ENCODE measurements at regions not wholly inside any gene's neighbourhood (a gene's known extent, or its start where the extent isn't known, plus 50 kb on each side); places are given as distances from the start of the nearest gene placed in this dataset.

DNA sequence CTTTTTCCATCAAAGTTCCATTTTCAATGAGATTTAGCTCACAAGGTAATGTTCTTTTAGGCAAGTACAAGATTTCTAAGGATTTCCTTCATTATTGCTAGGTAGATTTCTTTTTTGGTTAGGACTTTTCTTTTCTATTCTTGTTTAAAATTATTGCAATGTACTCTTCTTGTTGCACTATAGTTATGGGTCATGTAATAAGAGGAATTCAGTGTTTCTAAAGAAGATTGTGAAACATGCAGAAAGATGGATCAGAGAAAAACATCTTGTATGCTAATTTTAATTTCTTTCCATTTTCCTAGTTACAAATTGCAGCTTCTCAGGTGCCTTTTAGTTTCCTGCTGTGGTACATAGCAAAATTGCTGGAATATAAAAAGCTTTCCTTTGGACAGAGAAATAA lies 56.1 kb downstream of the BTG1 start:
- no peak for DNase-seq (ENCODE audit: low spot score)

DNA sequence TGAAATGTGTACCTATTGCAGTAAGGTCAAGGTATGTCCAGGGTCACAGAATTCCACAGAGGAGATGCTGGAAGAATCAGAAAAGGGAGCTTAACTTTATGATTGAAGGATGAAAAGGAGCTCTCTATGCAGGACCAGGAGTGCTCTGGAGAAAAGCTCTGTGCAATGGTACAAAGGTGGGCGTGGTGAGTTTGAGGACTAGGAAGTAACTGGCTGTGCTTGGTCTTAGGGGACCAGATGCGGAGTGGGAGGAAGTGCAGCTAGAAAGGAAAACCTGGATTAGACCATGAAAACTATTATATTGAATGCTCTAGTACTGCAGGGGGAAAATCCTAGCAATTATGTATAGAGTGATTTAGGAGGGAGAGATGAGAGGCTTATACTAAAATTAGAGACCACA lies 56.8 kb downstream of the BTG1 start:
- no peak for DNase-seq (ENCODE audit: low spot score)

DNA sequence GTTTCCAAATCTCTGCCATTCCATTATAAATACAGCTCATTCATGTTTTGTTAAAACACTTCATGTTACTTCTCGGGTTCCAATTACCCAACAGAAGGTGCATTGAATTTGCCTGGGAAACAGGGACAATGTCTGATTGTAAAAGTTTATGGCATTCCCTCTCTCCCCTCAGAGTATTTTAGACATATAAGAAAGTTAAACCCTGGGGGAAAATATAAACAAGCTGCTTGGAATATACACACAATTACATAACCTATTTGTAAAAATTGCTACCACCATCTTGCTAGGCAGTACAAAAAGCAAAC lies 60.0 kb downstream of the BTG1 start:
- DNase-seq (ENCODE audit: low spot score): no peak

DNA sequence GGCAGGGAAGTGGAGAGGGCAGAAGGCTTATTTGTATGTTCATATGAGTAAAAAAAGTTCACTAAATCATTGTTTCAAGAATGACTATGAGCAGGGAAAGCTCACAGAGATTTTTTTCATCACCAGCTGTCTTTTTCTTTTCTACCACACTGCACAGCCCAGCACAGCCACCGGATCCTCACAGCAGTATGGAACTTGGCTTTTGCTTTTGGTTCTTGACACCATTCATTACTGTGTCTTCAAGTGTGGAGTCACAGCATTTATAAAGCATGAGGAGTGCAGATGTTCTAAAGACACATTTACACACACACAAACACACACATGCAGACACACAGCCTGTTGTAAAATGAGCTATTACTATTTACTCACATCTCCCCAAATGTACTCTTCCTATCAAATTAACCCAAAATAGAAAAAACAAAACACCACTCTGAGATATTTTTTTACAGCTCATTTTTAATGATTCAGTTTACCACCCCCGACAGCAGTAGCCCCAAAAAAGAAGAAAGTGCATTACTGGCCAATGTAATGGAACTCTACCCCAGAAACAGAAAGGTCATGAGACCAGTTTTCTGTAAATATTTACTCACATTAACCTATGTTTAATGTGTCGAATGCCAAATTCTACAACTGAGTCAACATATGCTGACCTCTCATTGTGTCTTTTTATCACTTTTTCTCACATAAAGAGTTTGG lies 60.5 kb downstream of the BTG1 start:
- no peak for DNase-seq (ENCODE audit: low spot score)

DNA sequence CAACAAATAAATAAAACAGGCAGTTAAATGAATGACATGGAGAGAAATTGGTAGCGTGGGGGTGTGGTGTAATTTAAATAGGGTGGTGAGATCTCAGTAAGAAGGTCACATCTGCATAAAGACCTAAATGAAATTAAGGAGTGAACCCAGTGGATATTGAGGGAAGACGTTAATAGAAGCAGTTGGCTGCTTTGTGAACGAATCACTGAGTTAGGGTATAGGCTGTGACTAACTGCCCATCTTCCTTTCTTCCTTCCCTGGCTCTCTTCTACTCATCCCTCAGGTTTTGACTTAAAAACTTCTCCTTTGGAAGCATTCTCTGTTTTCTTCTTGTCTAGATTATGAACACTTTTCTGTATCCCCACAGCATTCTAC lies 64.7 kb downstream of the BTG1 start:
- DNase-seq (ENCODE audit: low spot score): no peak

DNA sequence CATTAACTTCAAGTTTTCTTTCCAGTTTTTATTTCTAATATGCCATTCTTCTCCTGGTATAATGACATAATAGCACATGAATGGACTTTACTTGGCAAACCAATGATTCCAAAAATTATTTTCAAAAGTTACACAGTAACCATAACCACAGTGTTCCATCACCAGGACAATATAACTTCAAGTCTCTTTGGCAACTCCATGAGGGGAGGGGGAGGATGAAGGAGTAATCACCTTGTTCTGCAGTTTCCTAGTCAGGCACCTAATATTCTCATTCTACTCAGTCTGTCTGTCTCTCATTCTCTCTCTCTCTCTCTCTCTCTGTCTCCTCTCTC lies 66.6 kb downstream of the BTG1 start:
- no peak for DNase-seq (ENCODE audit: low spot score)

DNA sequence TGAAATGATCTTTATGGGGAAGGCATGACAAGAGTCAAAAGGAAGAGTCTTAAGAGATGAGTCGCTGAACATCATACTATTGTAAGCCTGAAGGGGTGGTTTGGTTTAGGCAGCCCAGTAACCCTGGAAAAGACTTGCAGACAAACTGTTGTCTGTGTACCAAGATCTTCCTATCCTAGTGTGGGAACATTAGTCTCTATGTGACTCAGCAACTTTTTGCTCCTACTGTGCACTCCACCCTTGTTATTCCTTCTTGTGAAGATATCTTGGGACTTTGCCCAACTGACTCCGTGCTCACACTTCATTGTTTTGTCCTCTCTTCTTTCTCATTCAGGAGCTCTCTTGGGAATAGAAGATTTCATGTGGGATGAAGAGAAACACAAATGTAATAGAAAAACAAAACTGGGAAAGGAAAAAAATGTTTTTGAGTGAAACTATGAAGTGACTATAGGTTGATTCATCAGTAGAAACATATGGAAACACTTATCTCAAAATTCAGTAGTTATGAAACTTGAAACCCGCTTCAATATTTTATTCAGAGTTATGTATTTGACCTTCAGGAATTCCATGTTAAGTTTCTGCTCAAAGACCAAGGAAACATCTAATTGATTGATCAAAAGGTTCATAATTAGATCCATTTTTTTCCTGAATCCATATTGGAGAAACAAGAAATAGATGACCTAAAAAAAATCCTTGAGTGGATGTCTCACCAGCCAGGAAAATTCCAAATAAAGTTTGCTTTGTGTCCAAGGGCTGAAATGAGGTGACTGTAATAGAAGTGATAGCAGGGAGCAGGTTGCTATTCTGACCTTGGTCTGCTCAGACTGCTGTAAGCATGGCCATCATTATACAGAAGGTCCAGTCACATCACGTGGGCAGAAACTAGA lies 67.2 kb downstream of the BTG1 start:
- no peak for DNase-seq (ENCODE audit: low spot score)

DNA sequence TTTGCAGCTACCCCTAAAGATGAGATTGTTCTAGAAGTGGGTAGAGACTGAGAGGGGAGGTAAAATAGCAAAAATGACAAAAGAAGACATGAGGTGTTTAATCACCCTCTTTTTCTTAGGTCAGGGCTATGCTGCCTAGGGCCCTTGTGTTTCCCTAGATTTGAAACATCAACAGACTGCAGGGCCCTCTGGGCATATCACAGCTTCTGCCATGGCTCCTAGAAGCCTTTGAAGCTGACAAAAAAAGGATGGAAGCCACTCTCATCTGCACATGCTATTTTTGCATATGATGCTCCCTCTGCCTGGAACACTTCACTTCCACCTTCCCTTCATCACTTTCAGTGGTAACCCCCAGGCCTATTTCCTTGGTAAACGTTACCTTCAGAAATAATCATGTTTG lies 68.1 kb downstream of the BTG1 start:
- DNase-seq (ENCODE audit: low spot score): no peak

DNA sequence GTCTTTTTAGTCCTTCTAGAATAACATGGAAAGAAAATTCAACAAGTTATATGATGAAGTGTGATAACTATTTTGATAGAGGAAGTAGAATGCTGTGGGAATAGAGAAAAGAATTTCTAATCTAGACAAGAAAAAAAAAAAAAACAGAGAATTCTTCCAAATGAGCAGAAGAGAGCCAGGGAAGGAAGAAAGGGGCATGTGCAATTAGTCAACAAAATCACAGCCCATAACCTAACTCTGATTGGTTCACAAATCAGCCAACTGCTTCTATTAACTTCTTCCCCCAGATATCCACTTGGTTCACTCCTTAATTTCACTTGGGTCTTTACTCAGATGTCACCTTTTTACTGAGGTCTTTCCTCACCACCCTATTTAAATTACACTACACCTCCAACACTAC lies 69.5 kb downstream of the BTG1 start:
- no peak for DNase-seq (ENCODE audit: low spot score)

DNA sequence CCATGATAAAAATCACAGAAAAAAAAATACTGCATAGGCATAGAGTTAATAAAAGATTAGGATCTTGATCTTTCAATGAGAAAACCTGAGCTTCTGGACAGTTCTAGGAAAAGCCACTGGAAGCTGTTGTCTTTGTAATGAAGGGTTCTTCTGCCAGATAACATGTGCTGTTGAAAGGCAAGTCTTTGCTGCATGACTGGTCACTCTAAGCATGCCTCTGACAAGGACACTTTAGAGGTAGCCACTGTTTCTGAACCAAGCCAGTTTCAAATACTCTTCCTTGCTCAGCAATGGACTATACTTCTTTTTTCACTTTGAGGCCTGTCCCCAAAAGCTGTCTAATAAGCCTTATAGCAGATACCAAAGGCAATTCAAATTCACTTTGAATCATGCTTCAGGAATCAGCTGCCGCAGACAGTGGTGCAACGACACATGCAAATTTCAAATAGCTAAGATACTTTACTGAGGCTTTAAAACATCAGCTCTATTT lies 70.2 kb downstream of the BTG1 start:
- no peak for DNase-seq (ENCODE audit: low spot score)

DNA sequence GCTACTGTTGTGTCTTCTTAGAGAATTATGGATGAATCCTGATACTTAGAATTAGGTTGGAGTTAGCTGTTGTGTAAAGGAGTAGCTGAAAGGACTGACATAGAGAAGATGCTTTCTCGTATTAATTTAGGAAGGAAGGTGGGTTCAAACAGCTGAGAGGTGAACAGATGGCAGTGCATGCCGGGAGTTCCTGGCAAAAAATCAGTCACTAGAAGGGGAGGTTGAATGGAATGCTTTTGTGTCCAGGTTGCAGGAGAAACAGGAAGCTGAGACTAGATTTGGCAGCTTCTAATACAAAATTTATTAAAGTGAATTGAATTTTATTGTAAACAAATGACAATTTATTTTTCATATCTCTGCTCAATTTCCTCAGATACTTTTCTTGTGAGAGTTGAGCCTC lies 70.8 kb downstream of the BTG1 start:
- DNase-seq (ENCODE audit: low spot score): no peak

DNA sequence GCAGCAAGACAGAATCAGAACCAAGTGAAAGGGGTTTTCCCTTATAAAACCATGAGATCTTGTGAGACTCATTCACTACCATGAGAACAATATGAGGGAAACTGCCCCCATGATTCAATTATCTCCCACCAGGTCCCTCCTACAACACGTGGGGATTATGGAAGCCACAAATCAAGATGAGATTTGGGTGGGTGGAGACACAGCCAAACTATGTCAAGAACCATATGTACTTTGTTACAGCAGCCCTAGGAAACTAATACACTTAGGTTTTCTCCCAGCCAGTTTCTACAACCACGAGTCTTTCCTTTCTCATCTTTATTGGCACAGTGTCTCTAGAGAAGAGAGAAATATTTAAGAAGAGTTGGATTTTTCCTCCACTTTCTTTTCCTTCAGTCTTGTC lies 72.6 kb downstream of the BTG1 start:
- DNase-seq (ENCODE audit: low spot score): no peak

DNA sequence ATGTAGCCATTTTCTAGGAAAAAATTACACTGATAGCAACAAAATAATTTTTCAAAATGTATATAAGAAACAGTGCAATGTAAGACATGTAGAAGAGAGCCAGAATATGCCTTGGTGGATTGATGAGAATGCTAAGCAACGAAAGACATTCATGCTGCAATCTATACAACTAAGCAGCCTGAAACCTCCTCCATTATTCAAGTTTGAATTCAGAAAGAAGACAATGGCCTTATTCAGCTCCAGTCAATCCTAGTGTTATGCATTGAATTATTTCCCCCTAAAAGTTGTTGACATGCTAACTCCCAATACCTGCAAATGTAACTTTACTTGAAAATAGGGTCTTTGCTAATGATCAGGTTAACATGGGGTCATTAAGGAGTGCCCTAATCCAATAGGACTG lies 73.5 kb downstream of the BTG1 start:
- no peak for DNase-seq (ENCODE audit: low spot score)

DNA sequence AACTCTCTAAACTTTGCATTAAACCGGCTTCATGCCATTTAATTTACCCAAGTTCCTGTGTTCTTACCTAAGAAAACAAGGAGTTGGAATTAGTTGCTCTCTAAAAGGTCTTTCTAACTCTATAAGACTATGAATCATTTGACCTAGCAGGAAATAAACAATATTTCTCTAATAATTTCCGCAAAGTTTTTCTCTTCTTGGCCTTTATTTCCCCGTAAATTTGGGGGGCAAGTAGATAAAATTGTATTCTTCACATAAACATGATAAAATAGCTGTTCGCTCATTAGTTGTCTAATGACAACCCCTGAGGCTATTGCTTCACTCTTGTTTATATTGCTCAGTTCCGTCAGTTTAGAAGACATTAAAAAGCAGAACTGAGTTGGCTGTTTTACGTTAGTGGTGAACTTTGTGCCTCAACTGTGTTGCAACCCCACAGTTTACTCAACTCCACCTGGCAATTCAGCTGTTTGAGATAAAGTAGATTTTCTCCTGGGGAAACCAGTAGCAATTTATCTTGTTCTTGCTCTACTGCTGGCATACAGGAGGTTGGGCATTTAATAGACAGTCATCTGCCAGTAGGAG lies 74.7 kb downstream of the BTG1 start:
- DNase-seq (ENCODE audit: low spot score): peak; percentile 61

DNA sequence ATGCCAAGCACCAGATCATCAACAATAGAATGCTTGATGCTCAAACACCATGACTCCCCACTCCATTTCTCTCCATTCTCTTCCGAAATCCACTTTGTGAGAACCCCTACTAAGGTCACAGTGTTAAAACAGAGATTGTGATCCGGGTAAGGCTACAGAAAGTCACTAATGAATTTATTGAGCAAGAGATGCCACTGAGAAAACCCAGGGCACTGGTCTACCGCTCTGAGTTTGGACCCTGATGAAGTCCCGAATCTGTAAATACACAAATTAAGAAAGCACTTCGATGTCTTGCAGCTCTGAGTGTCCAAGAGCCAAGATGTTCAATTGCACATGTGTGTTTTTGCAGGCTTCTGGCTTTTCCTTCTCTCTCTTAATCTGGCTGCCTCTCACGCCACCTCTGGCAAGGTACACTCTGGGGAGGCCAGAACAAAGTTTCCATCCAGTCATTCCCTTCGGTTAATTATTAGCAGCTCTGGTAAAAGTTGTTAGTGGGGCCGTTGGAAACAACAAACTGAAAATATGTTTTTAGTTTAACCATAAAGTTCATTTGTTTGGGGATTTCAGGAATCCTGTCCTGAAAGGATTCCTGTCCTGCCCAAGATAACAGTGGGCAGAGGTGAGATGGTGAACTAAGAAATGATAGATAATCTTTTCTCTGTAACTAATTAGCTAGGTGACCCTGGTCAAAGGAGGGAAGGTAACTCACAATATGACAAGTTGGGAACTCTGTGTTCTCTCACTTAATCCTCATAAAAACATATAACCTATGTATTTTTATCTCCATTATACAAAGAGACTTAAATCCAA lies 75.4 kb downstream of the BTG1 start:
- peak; percentile 43 for DNase-seq (ENCODE audit: low spot score)

DNA sequence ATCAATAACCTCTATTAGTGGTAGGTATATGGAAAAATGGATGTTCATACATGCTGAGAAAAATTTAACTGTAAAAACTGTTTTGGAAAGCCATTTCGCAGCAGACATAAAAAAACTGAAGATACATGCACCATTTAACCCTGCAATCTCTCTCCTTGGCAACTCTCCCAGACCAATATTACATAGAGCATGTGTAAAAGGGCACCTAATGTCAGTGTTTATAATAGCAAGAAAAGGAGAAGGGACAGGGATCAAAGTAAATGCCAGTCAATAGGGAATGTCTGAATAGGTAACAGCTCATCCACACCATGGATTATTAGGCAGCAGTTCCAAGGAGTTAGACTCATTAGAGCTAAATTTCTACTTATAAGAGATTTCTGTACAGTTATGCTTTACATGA lies 77.2 kb downstream of the BTG1 start:
- DNase-seq (ENCODE audit: low spot score): no peak

DNA sequence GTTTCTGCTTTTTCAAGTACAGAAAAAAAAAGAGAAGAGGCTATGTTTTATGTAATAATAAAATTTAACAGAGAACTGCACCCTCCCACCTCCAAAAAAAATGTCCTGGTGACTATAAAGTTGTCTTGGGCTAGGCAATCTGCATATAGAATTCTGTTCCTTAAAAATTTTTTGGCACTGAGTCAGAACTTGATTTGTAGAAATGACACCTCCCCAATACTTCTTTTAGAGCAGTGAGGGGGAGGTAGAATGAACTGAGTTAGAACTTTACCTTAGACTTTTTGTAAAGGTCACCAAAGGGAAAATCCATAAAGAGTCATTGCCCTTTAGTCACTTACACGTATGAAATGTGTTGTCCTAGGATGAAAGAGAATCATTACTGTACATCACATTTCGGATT lies 80.0 kb downstream of the BTG1 start:
- DNase-seq (ENCODE audit: low spot score): no peak

DNA sequence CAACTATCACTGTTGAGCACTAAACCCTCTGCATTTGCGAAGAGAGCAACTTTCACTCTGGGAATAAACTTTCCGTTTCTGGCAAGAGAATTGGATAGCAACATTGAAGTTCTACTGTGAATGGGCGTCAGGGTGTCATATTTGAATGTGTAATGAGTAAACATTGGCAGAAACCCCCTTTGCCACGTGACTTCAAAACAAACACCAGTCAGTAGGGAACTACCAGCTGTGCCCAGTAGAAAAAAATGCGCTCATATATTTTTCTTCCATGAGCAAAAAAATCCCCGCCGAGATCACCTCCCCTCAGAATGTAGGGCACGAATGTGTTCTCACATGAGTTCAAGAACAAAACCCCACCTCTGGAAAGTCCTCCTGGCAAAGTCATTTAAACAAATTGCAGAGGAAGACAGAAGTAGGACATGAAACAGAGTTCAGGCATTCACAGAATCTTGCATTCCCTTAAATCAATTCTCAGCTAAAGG lies 80.6 kb downstream of the BTG1 start:
- peak; percentile 43 for DNase-seq (ENCODE audit: low spot score)

DNA sequence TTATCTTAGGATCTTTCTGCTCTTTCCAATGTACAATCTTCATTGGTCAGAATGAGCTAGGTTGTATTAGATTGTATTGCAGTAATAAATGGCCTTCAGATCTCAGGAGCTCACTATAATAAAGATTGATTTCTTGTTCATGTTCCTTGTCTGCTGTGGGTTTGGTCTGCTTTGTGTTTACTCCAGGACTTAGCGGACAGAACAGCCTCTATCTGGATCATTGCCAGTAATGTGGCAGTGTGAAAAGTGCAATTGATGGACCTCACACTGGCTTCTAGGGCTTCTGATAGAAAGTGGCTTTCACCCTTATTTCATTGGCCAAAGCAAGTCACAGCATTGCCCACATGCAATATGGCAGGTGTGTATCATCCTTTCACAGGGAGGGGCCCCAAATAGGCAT lies 81.2 kb downstream of the BTG1 start:
- no peak for DNase-seq (ENCODE audit: low spot score)

DNA sequence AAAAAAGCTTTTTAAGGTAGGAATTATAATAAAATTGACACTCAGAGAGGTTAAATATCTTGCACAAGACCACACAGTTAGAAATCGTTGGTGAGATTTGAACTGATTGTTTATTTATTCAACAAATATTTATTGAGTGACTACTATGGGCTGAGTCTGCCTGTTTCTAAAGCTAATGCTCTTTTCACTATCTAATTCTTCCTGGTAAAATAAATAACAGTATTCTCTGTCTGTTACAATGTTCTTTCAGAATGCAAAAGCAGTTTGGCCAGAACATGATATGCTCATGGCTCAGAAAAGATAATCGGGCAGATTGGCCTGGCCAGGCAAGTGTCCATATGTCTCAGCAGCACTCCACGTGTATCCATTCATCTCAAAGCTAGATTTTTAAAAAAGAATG lies 82.0 kb downstream of the BTG1 start:
- DNase-seq (ENCODE audit: low spot score): no peak

DNA sequence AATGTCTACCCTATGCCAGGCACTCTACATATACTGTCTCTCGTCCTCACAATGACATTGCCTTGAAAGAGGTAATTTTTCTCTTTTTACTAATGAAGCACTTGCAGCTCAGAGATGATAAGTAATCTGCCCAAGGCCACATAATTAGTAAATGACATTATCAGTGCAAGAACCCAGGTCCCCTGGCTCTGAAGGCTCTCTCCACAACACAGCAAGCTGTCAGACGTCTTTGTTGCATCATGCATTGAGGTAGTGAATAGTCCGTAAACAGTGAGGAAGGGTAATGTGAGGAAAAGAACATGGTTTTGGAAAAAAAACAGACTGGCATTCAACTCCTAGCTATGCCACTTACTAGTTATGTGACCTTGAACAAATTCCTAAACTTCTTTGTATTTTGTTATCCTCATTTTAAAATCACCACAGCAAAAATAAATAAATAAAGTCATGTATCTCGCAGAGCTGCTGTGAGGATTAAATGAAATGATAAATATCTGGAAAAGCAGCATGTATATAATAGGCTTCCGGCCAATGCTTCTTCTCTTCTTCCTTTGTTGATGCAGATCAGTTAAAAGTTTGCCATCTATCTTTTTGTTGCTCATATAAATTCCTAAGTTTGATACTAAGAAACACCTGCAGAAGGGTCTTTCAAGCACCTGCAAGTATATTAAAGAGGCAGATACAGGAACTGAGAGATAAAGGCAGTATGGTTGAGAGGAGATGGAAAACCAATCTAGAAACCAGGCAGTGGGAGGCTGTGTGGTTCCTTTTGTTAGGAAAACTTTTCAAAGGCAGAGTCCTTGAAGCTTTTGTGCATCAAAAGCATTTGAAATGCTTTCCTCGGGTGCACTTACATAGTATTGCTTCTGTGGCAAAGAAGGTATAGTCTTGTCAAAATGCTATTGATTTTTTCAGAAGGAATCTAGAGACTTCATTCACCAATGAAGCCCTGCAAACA lies 82.8 kb downstream of the BTG1 start:
- no peak for DNase-seq (ENCODE audit: low spot score)
